ENCODE measurements at regions not wholly inside any gene's neighbourhood (a gene's known extent, or its start where the extent isn't known, plus 50 kb on each side); places are given as distances from the start of the nearest gene placed in this dataset.

DNA sequence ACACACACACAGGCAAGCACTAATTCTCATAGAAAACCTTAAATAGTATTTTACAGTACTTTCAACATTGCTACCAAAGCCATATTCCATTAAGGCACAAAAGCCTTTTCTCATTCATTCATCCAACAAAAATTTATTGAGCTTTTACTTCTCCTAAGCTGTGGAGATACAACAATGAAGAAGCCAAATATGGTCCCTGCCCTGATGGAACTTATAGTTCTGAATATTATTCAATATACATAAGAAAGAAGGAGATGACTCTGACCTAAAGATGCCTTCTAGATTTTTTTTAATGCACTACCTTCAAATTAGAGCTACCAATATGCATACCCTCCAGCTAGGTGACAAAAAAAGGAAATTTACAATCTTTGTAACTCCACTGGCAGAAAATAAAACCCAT lies 90.0 kb upstream of the WDR44 start:
- in situ Hi-C loops (cut with HindIII; ENCODE audit: extremely low pct_ligation_motif_present, low pct_unique_long_range_greater_than_20kb) (no loop called here), intact Hi-C loops (cut with micrococcal nuclease; ENCODE audit: unreplicated experiment) (no loop called here)
- Histone ChIP-seq H3K27ac (ENCODE audit: extremely low read length, insufficient read depth, low read length) (no peak overlapping the region), H2AFZ (ENCODE audit: low read length) (no peak overlapping the region), H3K27me3 (ENCODE audit: control insufficient read depth in 1 of 2, insufficient read depth in 2 of 2, low read length in 2 of 2) (no peaks in the 10 kb centered on the region), H3K9me3 (ENCODE audit: low read length) (no peaks in the 10 kb centered on the region), H4K20me1 (ENCODE audit: insufficient read depth, low read length) (no peaks in the 10 kb centered on the region), H3K4me3 (replicated peaks in 1 of 3; ENCODE audit: insufficient read depth in 1 of 3, low read depth in 2 of 3, low read length in 3 of 3) (no peak overlapping the region), H3K79me2 (ENCODE audit: insufficient read depth, low read length) (no peaks in the 10 kb centered on the region), H3K36me3 (replicated peaks in 1 of 2; ENCODE audit: control insufficient read depth in 1 of 2, insufficient read depth in 2 of 2, low read length in 2 of 2) (no peaks in the 10 kb centered on the region), H3K4me1 (ENCODE audit: insufficient read depth, low read length) (no peaks in the 10 kb centered on the region), H3K4me2 (ENCODE audit: low read depth, low read length) (no peak overlapping the region), H3K9ac (ENCODE audit: insufficient read depth, low read depth, low read length) (no peak overlapping the region)
- POLR2A ChIA-PET, result no interaction called here
- BruUV-seq (replicated peaks), result no TSS peak
- FAIRE-seq, result no peak
- no peak for DNase-seq (ENCODE audit: low spot score)
- TF ChIP-seq TFDP1 (CRISPR knock-in tag; IDR thresholded peaks at IDR 0.05; ENCODE audit: borderline replicate concordance), result no peak
- TF ChIP-seq CBX2 (IDR thresholded peaks at IDR 0.05; ENCODE audit: low read depth, low read length), result no peak
- TF ChIP-seq CBX2 (CRISPR knock-in tag; IDR thresholded peaks at IDR 0.05; ENCODE audit: low read depth), result no peak
- TF ChIP-seq, protein P1, sequence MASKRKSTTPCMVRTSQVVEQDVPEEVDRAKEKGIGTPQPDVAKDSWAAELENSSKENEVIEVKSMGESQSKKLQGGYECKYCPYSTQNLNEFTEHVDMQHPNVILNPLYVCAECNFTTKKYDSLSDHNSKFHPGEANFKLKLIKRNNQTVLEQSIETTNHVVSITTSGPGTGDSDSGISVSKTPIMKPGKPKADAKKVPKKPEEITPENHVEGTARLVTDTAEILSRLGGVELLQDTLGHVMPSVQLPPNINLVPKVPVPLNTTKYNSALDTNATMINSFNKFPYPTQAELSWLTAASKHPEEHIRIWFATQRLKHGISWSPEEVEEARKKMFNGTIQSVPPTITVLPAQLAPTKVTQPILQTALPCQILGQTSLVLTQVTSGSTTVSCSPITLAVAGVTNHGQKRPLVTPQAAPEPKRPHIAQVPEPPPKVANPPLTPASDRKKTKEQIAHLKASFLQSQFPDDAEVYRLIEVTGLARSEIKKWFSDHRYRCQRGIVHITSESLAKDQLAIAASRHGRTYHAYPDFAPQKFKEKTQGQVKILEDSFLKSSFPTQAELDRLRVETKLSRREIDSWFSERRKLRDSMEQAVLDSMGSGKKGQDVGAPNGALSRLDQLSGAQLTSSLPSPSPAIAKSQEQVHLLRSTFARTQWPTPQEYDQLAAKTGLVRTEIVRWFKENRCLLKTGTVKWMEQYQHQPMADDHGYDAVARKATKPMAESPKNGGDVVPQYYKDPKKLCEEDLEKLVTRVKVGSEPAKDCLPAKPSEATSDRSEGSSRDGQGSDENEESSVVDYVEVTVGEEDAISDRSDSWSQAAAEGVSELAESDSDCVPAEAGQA (IDR thresholded peaks at IDR 0.05; ENCODE audit: low read depth), result no peak
- TF ChIP-seq, protein P1 (CRISPR knock-in tag; IDR thresholded peaks at IDR 0.05; ENCODE audit: borderline replicate concordance), result no peak
- ATAC-seq, result no peak
- CTCF ChIA-PET (ENCODE audit: low intra/inter-chr PET ratio, low total read pairs), result no interaction called here

Measured in HepG2 (cell line).